K562 (cell line): ENCODE measurements at regions not wholly inside any gene's neighbourhood (a gene's known extent, or its start where the extent isn't known, plus 50 kb on each side); places are given as distances from the start of the nearest gene placed in this dataset.

Source experiments
- CEBPB ChIP-seq: fragments of 450-650 bp; IDR thresholded peaks from 2 replicates; pipeline ENCODE4 v1.6.1; 2016; ENCODE audit warnings: missing genetic modification characterization, missing compliant biosample characterization
- FOXK2 ChIP-seq, 2 experiments: fragments of 450-650 bp; IDR thresholded peaks in 1 of 2; conservative IDR thresholded peaks in 1 of 2; 2 replicates each; pipeline ENCODE4 v1.6.1; 2016; ENCODE audit warnings: low read depth in 2 of 2, mild to moderate bottlenecking in 1 of 2
- LARP7 ChIP-seq: fragments of 450-650 bp; IDR thresholded peaks from 2 replicates; pipeline ENCODE4 v1.6.1; 2016
- MCM7 ChIP-seq, 2 experiments: fragments of 450-650 bp; IDR thresholded peaks; 2 replicates each; pipeline ENCODE4 v1.6.1; 2016 to 2018
- POLR3A ChIP-seq: IDR thresholded peaks from 2 replicates; pipeline ENCODE4 v1.6.1; 2011; ENCODE audit warnings: borderline replicate concordance, mild to moderate bottlenecking, moderate library complexity; ENCODE audit not compliant: insufficient read length, insufficient read depth; ENCODE audit errors: extremely low read depth
- PTBP1 ChIP-seq: fragments of 200-400 bp; formaldehyde crosslinking; IDR thresholded peaks from 2 replicates; pipeline ENCODE4 v1.6.1; 2017; ENCODE audit warnings: low read depth, low read length
- RHOXF2B ChIP-seq: fragments of 250-450 bp; sonication (Bioruptor Pico); conservative IDR thresholded peaks from 2 replicates; pipeline ENCODE4 v1.5.1; 2021
- TRIM28 ChIP-seq: fragments of 450-650 bp; IDR thresholded peaks from 2 replicates; pipeline ENCODE4 v1.6.1; 2017
- ZKSCAN1 ChIP-seq: fragments of 150-350 bp; IDR thresholded peaks from 2 replicates; pipeline ENCODE4 v1.6.1; 2016; ENCODE audit warnings: low read depth, low read length
- TF ChIP-seq, protein P1 (sequence below): sonication (generic); formaldehyde crosslinking; IDR thresholded peaks from 2 replicates; pipeline ENCODE4 v1.5.0; 2020; ENCODE audit warnings: missing genetic modification reagents
- TF ChIP-seq, protein P2 (sequence below): fragments of 450-650 bp; IDR thresholded peaks from 2 replicates; pipeline ENCODE4 v1.6.1; 2017; ENCODE audit warnings: mild to moderate bottlenecking, moderate library complexity
- TF ChIP-seq, protein P3 (sequence below), 3 experiments: IDR thresholded peaks in 2 of 3; conservative IDR thresholded peaks in 1 of 3; 2 replicates each; pipeline ENCODE4 v1.5.1; 2011 to 2012; ENCODE audit warnings: low read length in 3 of 3, mild to moderate bottlenecking in 3 of 3, control low read depth in 2 of 3, improper control_type of control experiment in 1 of 3, inconsistent platforms in 1 of 3, low read depth in 1 of 3, mixed read lengths in 1 of 3, moderate library complexity in 1 of 3; ENCODE audit not compliant: insufficient read depth in 2 of 3

DNA sequence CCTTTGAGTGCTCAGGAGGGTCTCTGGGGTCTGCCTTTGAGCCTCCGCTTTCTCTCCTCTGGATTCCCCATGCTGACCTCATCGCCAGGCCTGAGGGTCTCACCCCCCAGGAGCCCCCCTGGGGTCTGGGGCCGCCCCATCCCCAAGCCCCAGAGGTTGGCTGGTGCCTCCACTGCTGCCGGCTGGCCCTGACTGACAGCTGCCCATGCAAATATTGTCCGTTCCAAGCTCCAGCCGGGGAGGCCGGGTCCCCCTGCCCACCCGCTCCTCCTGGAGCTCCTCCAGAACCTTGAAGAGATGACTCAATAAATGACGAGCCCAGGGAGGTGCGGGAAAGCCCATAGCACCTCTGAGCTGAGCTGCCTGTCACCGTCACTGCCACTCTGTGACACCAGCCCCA lies 173.8 kb downstream of the RBFOX3 start:
- TF ChIP-seq, protein P1, sequence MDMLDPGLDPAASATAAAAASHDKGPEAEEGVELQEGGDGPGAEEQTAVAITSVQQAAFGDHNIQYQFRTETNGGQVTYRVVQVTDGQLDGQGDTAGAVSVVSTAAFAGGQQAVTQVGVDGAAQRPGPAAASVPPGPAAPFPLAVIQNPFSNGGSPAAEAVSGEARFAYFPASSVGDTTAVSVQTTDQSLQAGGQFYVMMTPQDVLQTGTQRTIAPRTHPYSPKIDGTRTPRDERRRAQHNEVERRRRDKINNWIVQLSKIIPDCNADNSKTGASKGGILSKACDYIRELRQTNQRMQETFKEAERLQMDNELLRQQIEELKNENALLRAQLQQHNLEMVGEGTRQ (CRISPR knock-in tag) = no peak
- TF ChIP-seq TRIM28 (no peak), CEBPB (no peak), MCM7 (IDR thresholded peaks at IDR 0.05) (no peak), ZKSCAN1 (no peak), PTBP1 (no peak), FOXK2 (conservative IDR thresholded peaks at IDR 0.05 in 1 of 2, IDR thresholded peaks at IDR 0.05 in 1 of 2; ENCODE audit: low read depth in 2 of 2) (no peak), POLR3A (no peak), LARP7 (no peak), RHOXF2B (CRISPR knock-in tag) (no peak)
- TF ChIP-seq, protein P2, sequence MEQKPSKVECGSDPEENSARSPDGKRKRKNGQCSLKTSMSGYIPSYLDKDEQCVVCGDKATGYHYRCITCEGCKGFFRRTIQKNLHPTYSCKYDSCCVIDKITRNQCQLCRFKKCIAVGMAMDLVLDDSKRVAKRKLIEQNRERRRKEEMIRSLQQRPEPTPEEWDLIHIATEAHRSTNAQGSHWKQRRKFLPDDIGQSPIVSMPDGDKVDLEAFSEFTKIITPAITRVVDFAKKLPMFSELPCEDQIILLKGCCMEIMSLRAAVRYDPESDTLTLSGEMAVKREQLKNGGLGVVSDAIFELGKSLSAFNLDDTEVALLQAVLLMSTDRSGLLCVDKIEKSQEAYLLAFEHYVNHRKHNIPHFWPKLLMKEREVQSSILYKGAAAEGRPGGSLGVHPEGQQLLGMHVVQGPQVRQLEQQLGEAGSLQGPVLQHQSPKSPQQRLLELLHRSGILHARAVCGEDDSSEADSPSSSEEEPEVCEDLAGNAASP = no peak
- TF ChIP-seq, protein P3, sequence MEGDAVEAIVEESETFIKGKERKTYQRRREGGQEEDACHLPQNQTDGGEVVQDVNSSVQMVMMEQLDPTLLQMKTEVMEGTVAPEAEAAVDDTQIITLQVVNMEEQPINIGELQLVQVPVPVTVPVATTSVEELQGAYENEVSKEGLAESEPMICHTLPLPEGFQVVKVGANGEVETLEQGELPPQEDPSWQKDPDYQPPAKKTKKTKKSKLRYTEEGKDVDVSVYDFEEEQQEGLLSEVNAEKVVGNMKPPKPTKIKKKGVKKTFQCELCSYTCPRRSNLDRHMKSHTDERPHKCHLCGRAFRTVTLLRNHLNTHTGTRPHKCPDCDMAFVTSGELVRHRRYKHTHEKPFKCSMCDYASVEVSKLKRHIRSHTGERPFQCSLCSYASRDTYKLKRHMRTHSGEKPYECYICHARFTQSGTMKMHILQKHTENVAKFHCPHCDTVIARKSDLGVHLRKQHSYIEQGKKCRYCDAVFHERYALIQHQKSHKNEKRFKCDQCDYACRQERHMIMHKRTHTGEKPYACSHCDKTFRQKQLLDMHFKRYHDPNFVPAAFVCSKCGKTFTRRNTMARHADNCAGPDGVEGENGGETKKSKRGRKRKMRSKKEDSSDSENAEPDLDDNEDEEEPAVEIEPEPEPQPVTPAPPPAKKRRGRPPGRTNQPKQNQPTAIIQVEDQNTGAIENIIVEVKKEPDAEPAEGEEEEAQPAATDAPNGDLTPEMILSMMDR (IDR thresholded peaks at IDR 0.05 in 2 of 3, conservative IDR thresholded peaks at IDR 0.05 in 1 of 3; ENCODE audit: insufficient read depth in 2 of 3, low read depth in 1 of 3, low read length in 3 of 3) = no peak
